ENCODE measurements at regions not wholly inside any gene's neighbourhood (a gene's known extent, or its start where the extent isn't known, plus 50 kb on each side); places are given as distances from the start of the nearest gene placed in this dataset.

- TF ChIP-seq PRDM15 (CRISPR knock-in tag; IDR thresholded peaks at IDR 0.05) = no peak
- TF ChIP-seq RAD51 (IDR thresholded peaks at IDR 0.05) = no peak
- no peak for TF ChIP-seq RBBP5 (conservative IDR thresholded peaks at IDR 0.05)
- no peak for TF ChIP-seq SRF (IDR thresholded peaks at IDR 0.05; ENCODE audit: low read depth in 2 of 2, low read length in 2 of 2)
- TF ChIP-seq ZBTB4 (CRISPR knock-in tag; IDR thresholded peaks at IDR 0.05) = no peak
- TF ChIP-seq NR2C1 (IDR thresholded peaks at IDR 0.05) = no peak
- TF ChIP-seq TCF12 (IDR thresholded peaks at IDR 0.05; ENCODE audit: low read depth, low read length) = no peak
- TF ChIP-seq CBX3 (IDR thresholded peaks at IDR 0.05; ENCODE audit: borderline replicate concordance, low read depth) = no peak
- no peak for TF ChIP-seq MLLT1 (IDR thresholded peaks at IDR 0.05)
- TF ChIP-seq POLR2AphosphoS5 (IDR thresholded peaks at IDR 0.05; ENCODE audit: low read length) = no peak
- TF ChIP-seq ZNF207 (IDR thresholded peaks at IDR 0.05; ENCODE audit: borderline replicate concordance) = no peak
- no peak for TF ChIP-seq EP300 (IDR thresholded peaks at IDR 0.05; ENCODE audit: borderline replicate concordance in 1 of 2, control insufficient read depth in 1 of 2, low read depth in 2 of 2, low read length in 2 of 2)
- TF ChIP-seq FOXK2 (IDR thresholded peaks at IDR 0.05) = no peak
- no peak for TF ChIP-seq ZNF274 (IDR thresholded peaks at IDR 0.05; ENCODE audit: insufficient read depth, insufficient read length)
Measured at GRCh38 chr14:87838931-87839330, 154.1 kb downstream of the GALC start (continued).
